PC-9 (cell line): ENCODE measurements at regions not wholly inside any gene's neighbourhood (a gene's known extent, or its start where the extent isn't known, plus 50 kb on each side); places are given as distances from the start of the nearest gene placed in this dataset.
"Not testable (repeated sequence)": the region's sequence is repeated elsewhere in the genome, so short reads cannot be mapped to it uniquely, and the experiment has no call there.

Experiments used
- BruUV-seq: library from RNA; stranded (reverse); fragments of 400-500 nt; replicated peaks from 2 replicates; lab custom pipeline; 2021; lab: Mats Ljungman, UMichigan
- CTCF ChIA-PET: fragments of 300-600 bp; sonication (Branson Sonifier 250); formaldehyde crosslinking; loops from one replicate; lab custom pipeline; 2022; ENCODE audit warnings: antibody characterized with exemption; lab: Charles Lee
- POLR2A ChIA-PET: fragments of 300-600 bp; sonication (Branson Sonifier 250); formaldehyde crosslinking; loops from one replicate; lab custom pipeline; 2022; ENCODE audit warnings: antibody characterized with exemption; ENCODE audit not compliant: unreplicated experiment; lab: Charles Lee
- DNase-seq, 2 experiments: peaks; one replicate each; pipeline versions ENCODE4 v3.0.0 to v3.0.0-alpha.2; 2015 to 2022; ENCODE audit warnings: mixed read lengths in 1 of 2
- H2AFZ ChIP-seq: fragments of 200-600 bp; sonication (generic); 2 replicates; pipeline ENCODE4 v1.8.1; 2017; ENCODE audit warnings: antibody characterized with exemption
- H3F3A ChIP-seq: fragments of 200-600 bp; sonication (generic); 2 replicates; pipeline ENCODE4 v1.8.1; 2017; ENCODE audit warnings: antibody characterized with exemption, mild to moderate bottlenecking, low read depth; ENCODE audit not compliant: insufficient read depth
- H3K27ac ChIP-seq: fragments of 200-600 bp; sonication (generic); 2 replicates; pipeline ENCODE4 v1.6.1; 2016; ENCODE audit warnings: mixed run types
- H3K27me3 ChIP-seq: fragments of 200-600 bp; sonication (generic); 2 replicates; pipeline ENCODE4 v1.6.1; 2016; ENCODE audit warnings: low read depth, mixed run types; ENCODE audit not compliant: insufficient read depth
- H3K36me3 ChIP-seq: fragments of 200-600 bp; sonication (generic); 2 replicates; pipeline ENCODE4 v1.6.1; 2016; ENCODE audit warnings: low read depth, mixed run types
- H3K4me1 ChIP-seq: fragments of 200-600 bp; sonication (generic); replicated peaks from 2 replicates; pipeline ENCODE4 v1.6.1; 2016; ENCODE audit warnings: mixed run types; ENCODE audit not compliant: insufficient read depth
- H3K4me2 ChIP-seq: fragments of 200-600 bp; sonication (generic); 2 replicates; pipeline ENCODE4 v1.6.1; 2017; ENCODE audit warnings: mixed run types
- H3K4me3 ChIP-seq: fragments of 200-600 bp; sonication (generic); 2 replicates; pipeline ENCODE4 v1.6.1; 2016; ENCODE audit warnings: mixed run types
- H3K79me2 ChIP-seq: fragments of 200-600 bp; sonication (generic); 2 replicates; pipeline ENCODE4 v1.6.1; 2017; ENCODE audit warnings: low read depth, mixed run types
- H3K9me2 ChIP-seq: fragments of 200-600 bp; sonication (generic); 2 replicates; pipeline ENCODE4 v1.8.1; 2017; ENCODE audit warnings: mild to moderate bottlenecking; ENCODE audit not compliant: insufficient read depth
- H3K9me3 ChIP-seq: fragments of 200-600 bp; sonication (generic); 2 replicates; pipeline ENCODE4 v1.8.1; 2016; ENCODE audit warnings: low read depth; ENCODE audit not compliant: insufficient read depth
- H4K20me1 ChIP-seq: fragments of 200-600 bp; sonication (generic); 2 replicates; pipeline ENCODE4 v1.8.1; 2017; ENCODE audit not compliant: insufficient read depth
- CTCF ChIP-seq: fragments of 200-600 bp; sonication (generic); conservative IDR thresholded peaks from 2 replicates; pipeline ENCODE4 v1.6.1; 2017; ENCODE audit warnings: mixed run types, antibody characterized with exemption, mild to moderate bottlenecking, moderate library complexity
- EZH2 ChIP-seq: fragments of 200-600 bp; sonication (generic); IDR thresholded peaks from 2 replicates; pipeline ENCODE4 v1.8.0; 2017; ENCODE audit warnings: antibody characterized with exemption, low read depth
- intact Hi-C: fragments of 100-400 bp; cut with micrococcal nuclease; formaldehyde crosslinking; loops from one replicate; pipeline ENCODE4 v1.10.0; 2022; ENCODE audit not compliant: unreplicated experiment

- H3K4me1 ChIP-seq, POLR2A ChIA-PET, H3K27me3 ChIP-seq, H3K27ac ChIP-seq, H3K79me2 ChIP-seq, H3K4me3 ChIP-seq, H3K9me3 ChIP-seq, DNase-seq, H3K4me2 ChIP-seq, H3K36me3 ChIP-seq, H3K9me2 ChIP-seq, H2AFZ ChIP-seq, BruUV-seq, H4K20me1 ChIP-seq, H3F3A ChIP-seq, CTCF ChIA-PET: not testable (repeated sequence)
- intact Hi-C loops, result loop anchor here (10.0 kb wide), 1 partner anchor 49 kb away; no protein-coding TSS in a partner anchor
Observed at GRCh38 chr1:161444255-161444654, 61.0 kb upstream of the FCGR2A start.

- Histone ChIP-seq H2AFZ (peak overlapping the region; percentile 76), H3K4me2 (peak overlapping the region; percentile 79), H3K9me2 (no peaks in the 10 kb centered on the region), H3K79me2 (no peaks in the 10 kb centered on the region), H3K4me3 (peak overlapping the region; percentile 90), H3K9me3 (no peaks in the 10 kb centered on the region), H3K36me3 (no peaks in the 10 kb centered on the region), H3K27ac (peak overlapping the region; percentile 47), H4K20me1 (no peaks in the 10 kb centered on the region), H3K4me1 (0 out of 2 replicates have a peak, but pooled peaks cover 4% of the 10 kb centered on the region), H3F3A (no peaks in the 10 kb centered on the region; the same call in 1 of the 2 replicates), H3K27me3 (no peaks in the 10 kb centered on the region)
- TF ChIP-seq CTCF (peak; percentile 82), EZH2 (no peak)
- POLR2A ChIA-PET, result interaction anchor here (0.7 kb wide), 1 partner anchor 285 kb away, joined by 3 read pairs; no protein-coding TSS in a partner anchor
- intact Hi-C loops, result loop anchor here (10.0 kb wide), 1 partner anchor 46 kb away; no protein-coding TSS in a partner anchor
- CTCF ChIA-PET, result no interaction called here
- DNase-seq, result peak; percentile 46 to 82
- no TSS peak for BruUV-seq
Observed at GRCh38 chr1:161440312-161440894, 64.9 kb upstream of the FCGR2A start.

GRCh38 chr1:161439280-161440232 is 65.7 kb upstream of the FCGR2A start:
- CTCF ChIA-PET, result no interaction called here
- no peak for TF ChIP-seq CTCF
- no peak for TF ChIP-seq EZH2
- no peaks in the 10 kb centered on the region for H4K20me1 ChIP-seq
- H3K36me3 ChIP-seq, result no peaks in the 10 kb centered on the region
- H3K27me3 ChIP-seq, result no peaks in the 10 kb centered on the region
- H3K4me3 ChIP-seq, result peak overlapping the region; percentile 90
- BruUV-seq, result no TSS peak
- no peaks in the 10 kb centered on the region for H3K9me2 ChIP-seq
- H3K27ac ChIP-seq, result no peak overlapping the region
- peak overlapping the region; percentile 79 for H3K4me2 ChIP-seq
- POLR2A ChIA-PET, result interaction anchor here (0.7 kb wide), 1 partner anchor 284 kb away, joined by 3 read pairs; no protein-coding TSS in a partner anchor
- DNase-seq, result no peak
- 0 out of 2 replicates have a peak, but pooled peaks cover 4% of the 10 kb centered on the region for H3K4me1 ChIP-seq
- no peaks in the 10 kb centered on the region for H3K9me3 ChIP-seq
- H3K79me2 ChIP-seq, result no peaks in the 10 kb centered on the region
- intact Hi-C loops, result loop anchor here (10.0 kb wide), 1 partner anchor 45 kb away; no protein-coding TSS in a partner anchor
- peak overlapping the region; percentile 79 for H2AFZ ChIP-seq
- no peaks in the 10 kb centered on the region; the same call in 1 of the 2 replicates for H3F3A ChIP-seq

GRCh38 chr1:161433191-161433590 is 65.5 kb upstream of the CFAP126 start:
- H3K4me1 ChIP-seq, DNase-seq, H3K27me3 ChIP-seq, intact Hi-C loops, H4K20me1 ChIP-seq, H3K79me2 ChIP-seq, H3K9me2 ChIP-seq, CTCF ChIA-PET, H3K36me3 ChIP-seq, H3F3A ChIP-seq, POLR2A ChIA-PET, H3K27ac ChIP-seq, H3K4me3 ChIP-seq, H3K9me3 ChIP-seq, H2AFZ ChIP-seq, BruUV-seq, H3K4me2 ChIP-seq: not testable (repeated sequence)
